ENCODE measurements at regions not wholly inside any gene's neighbourhood (a gene's known extent, or its start where the extent isn't known, plus 50 kb on each side); places are given as distances from the start of the nearest gene placed in this dataset.

DNA sequence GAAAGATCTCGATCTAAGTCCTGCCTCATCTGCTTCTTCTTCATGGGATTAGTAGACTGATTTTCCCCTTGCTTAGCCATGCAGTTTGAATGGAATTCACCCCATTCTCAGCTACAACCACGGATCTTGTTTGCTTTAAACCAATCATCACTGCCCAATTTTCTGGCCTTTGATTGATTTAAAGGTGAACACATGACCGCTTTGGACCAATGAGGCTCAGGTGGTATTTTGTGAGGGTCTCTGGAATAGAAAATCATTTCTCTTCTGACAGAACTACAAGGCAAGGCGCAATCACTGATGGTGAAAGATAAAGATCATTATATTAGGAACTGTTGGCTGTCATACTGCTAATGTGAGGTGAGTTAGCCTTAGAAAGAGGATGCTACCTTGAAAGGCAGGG is 213.0 kb upstream of the PLEKHG7 start:
- no peak for DNase-seq

GRCh38 chr12:92488735-92489134 is 214.1 kb upstream of the PLEKHG7 start:
- DNase-seq, result no peak

DNA sequence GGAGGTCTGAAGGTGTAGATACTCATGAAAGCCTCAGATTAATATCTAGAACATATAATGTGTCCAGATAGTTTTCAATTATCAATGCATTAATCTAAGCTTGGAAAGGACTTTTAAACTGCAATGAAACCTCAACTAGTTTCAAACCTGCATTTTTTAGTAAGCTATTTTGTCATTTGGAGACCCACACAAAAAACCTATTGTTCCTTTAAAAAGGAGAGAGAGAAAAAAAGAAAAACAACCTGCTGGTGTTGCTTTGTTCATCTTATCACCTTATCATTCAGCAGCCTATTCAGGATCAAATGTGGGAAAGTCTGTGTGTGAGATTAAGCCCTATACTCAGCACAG is 215.7 kb upstream of the PLEKHG7 start:
- no peak for DNase-seq

- no peak for DNase-seq
These were observed 216.2 kb upstream of the PLEKHG7 start for GRCh38 chr12:92486443-92487137.

DNA sequence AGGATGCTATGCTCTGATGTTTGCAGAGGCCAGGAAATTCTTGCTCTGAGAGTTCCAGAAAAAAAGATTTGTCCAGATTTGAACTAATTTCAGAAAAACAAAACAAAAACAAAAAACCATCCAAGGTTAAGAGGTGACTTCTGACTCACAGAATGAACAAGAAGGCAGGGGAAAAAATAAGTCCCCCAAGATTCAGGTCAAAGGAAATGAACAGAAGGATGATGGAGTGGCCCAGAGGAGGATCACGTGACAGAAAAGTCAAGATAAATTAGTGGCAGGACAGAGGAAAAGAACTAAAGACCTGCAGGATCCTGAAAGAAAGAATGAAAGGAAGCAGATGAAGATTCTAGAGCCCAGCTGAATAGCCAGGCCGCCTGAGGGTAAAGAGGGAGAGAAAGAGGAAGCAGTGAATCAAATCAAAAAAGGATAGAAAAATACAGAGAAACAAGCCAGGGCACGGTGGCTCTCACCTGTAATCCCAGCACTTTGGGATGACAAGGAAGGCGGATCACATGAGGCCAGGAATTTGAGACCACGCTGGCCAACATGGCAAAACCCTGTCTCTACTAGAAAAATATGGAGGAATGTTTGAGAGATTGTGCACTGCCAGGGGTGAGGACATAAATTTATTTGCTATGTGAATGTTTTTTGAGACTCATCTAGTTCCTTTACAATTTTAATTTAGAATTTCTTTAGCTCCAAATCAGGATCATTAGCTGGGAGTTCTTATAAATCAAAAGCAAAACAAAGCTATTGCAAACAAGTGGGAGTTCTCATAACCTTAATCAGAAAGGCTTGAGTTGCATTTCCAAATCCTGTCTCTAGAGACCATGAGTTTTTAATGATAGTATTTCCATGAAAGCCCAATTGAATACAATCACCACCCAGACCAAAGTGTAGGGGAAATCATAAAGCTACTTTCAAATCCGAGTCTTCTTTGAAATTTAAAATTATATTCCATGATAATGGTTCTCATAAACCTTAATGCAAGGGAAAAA is 217.1 kb upstream of the PLEKHG7 start:
- DNase-seq, result no peak

- DNase-seq, result no peak
These were observed 220.2 kb upstream of the PLEKHG7 start for GRCh38 chr12:92482599-92482998.

- DNase-seq, result no peak
These were observed 221.7 kb upstream of the PLEKHG7 start for GRCh38 chr12:92481066-92481465.

DNA sequence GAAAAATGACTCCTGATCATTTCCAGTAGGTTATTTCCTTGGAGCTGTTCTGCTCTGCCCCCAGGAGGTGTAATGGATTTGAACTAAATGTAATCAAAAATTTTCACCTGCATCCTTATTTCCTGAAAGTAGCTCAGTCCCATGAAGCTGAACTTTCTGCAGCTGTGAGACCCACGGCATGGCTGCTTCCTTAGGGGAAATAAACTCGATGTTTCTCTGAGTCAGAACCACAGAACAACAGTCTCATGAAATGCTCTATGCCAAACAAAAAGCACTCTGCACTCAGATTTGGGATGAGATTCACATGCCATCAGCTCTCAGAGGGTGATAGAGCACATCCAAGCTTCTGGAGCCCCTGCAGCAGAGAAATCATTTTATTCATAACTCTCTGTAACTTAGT is 224.1 kb upstream of the PLEKHG7 start:
- no peak for DNase-seq

- DNase-seq, result no peak
These were observed 225.9 kb upstream of the PLEKHG7 start for GRCh38 chr12:92476844-92477243.

DNA sequence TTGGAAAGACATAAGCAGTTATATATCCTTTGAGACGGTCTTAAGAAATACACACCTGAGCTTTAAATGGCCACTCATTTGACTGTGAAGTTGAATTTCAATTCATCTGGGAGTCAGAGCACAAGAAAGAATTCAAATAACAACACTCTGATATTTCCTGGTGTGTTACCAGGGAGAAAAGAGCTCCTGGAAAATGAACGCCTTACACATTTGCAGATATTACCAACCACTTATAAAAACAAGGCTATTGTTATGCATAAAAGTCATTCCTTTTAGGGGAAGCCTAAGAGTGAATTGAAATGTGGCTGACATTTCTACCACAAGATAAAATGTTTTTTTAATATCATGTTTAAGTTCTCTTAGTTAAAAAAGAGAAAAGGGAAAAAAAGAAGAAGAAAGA is 229.2 kb upstream of the PLEKHG7 start:
- DNase-seq, result no peak

DNA sequence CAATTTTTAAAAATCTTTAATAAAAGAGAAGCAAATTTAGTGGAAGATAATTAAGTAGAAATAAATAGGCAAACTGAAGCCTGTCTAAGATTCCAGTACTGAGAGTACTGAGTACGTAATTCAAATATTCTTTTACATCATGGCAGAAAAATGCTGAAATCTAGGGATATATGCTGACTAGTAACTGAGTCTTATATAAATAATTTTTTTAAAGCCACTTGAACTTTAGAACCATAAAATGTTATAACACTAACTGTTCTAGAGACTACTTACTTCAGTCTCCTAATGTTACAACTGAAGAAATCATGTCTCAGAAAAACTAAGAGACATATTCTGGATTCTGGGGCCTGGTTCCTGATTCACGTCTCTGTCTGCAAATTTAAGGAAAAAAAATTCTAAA is 230.6 kb upstream of the PLEKHG7 start:
- DNase-seq, result no peak

GRCh38 chr12:92471551-92471950 is 231.2 kb upstream of the PLEKHG7 start:
- no peak for DNase-seq

DNA sequence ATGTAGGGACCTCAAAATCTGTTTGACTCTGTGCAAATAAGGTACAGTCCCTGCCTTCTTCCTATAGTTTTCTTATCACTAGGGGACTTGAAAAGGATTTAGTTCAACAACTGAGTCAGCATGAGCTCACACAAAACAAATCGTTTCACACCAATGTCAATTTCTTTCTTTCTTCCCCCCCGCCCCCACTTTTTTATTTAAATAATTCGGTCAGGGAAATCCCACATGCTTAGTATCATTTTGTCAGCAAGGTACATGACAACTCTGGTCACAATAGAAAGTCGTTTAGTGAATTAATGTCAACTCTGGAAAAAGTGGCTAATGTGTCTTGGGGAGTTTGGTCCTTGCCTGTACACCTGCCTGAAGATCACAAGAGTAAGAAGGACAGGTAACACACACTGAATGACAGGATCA is 232.2 kb upstream of the PLEKHG7 start:
- DNase-seq, result no peak

DNA sequence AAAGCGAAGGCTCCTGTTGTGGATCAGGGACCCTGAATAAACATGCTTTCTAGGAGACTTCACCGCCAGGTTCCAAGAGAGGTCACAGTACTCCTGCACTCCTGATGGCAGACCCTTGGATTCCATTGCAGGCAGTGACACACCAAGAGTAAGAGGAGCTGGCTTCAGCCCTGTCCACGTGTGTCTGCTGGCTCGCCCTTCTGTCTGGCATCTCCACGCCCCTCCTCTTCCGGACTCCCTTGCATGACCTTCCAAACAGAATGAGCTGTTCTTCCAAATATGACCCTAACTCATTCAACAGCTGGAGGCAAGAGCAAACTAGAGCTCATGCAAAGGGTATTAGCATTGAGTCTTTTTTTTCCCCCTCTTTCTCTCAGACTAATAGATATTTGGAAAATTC is 233.0 kb upstream of the PLEKHG7 start:
- no peak for DNase-seq

DNA sequence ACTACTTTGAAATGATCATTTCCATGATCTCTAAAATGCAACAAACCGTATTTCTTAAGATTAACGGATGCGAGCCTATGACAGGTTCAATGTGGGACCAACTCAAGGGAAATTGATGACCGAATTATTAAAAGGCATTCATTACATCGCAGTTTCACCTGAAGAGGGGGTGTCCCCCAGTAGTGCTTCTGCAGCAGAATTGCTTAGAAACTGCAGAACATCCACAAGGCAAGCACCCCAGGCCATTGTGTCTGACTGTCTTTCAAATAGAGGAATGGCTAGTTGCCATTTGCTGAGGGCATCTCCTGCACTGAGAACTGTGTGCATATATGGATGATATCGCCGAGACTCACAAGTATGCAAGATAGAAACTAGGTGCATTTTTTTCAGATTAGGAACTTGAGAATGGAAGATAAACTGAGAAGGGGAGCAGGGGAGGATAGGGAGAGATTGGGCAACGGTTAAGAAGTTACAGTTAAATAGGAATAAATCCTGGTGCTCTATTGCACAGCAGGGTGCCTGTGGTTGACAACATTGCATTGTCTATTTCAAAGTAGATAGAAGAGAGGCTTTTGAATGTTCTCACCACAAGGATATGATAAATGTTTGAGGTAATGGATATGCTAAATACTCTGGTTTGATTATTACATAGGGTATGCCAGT is 234.3 kb upstream of the PLEKHG7 start:
- DNase-seq, result no peak

DNA sequence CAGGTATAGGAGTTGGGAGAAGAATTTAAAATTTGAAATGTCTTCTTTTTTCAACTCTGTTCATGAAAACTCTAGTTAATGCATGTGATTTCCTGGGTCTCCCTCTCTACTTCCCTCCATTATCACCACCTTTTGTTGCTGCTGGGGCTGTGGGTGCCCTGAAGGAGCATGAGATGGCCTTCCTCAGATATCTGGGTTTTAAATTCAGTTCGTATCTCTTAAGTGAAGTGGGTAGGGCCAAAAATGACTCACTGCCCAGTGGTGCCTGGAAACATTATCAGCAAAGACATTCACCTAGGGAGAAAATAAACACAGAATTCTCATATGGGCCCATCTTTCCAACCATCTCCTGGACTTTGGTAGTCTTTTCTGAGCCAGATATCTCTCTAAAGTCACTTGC is 234.9 kb upstream of the PLEKHG7 start:
- no peak for DNase-seq

DNA sequence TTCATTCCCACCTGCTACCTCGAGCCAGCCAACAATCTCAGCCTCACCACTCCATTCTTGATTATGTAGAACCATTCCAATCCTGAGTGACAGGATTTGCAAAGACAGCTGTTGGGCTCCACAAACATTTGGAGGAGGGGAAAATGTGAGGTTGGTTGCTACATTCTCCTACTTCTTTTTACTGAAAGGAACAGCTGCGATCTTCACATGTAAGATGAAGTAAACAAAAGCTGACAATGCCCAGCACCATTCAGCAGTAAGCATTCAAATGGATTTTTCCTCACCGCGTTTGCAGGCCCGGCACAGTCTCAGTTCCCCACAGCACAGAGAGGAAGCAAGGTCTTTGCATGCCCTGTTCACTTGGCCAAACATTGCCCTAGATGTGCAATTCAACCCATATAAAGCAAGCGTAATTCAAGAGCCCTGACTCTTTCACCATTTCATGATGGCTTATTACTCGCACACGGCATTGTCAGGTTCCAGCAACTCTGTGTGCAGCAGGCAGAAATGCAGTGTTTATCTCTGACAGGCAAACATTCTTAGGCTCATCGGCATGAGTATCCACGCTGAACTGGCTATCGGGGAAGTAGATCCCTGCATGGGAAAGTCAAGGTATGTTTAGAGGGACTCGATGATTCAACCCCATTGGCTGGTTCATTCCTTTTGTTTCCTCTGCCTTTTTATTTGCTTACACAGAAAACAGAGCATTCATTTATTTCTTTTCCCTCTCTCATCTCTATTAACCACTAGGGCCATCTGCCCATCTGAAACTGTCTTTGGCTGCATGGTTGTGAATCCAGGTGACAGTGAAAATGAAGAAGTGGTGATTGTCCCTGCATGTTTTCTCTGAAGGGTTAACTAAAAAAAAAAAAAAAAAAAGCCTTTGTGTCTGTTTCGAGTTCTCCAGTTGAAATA is 236.1 kb upstream of the PLEKHG7 start:
- peak; percentile 68 for DNase-seq

DNA sequence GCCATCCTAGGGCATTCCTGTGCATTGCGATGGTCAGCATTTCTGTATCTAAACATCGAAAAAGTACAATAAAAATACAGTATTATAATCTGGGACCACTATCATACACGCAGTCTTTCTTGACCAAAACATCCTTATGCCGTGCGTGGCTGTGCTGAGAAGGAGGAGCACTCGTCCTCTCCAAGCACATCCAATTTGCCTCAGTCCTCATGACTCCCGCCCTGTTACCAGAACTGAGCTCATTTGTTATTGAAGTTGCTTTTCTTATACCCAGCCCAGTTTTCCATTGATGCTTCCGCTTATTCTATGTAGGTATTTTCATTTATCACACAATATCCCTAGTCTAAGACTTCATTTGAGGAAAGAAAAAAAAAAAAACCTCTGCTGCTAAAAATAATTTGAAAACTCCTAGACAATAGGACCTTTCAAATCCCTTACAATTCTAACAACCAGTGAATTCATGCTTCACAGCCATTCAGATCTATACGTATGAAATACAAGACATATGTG is 236.9 kb upstream of the PLEKHG7 start:
- no peak for DNase-seq

DNA sequence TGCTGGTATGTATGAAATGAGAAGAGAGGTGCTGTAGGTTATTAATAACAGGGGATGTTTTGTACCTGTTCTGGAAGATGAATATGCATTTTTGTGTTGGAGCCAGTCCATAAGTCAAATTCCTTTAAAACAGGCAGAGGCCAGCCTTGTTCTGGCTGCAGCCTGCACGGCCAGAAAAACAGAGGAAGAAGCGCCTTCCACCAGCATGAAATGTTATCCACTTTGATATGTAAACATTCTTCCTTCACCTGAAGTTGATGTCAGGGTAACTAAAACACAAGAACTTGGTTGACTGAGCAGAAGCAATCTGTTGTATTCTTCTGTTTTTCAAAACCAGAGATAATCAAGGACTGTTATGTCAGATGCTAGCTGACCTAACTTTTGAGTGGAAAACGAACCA is 237.9 kb upstream of the PLEKHG7 start:
- no peak for DNase-seq

DNA sequence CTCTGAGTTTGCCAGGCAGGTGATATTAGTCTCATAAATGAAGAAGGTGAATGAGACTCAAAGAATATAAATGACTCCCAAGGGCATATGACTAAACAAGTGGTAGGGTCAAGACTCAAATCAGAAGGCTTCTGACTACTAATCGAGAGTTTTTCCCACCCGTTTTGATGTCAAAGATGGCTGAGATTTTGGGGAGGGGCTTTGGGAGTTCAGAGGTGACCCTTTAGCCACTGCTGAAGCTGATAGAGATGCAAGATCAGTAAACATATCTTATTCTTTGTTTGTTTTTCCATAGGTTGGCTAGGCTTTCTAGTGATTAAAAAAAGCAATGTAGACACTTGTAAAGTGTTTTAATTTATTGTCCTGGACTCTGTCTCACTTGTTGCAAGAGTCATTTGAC is 239.6 kb upstream of the PLEKHG7 start:
- DNase-seq, result no peak

- no peak for DNase-seq
These were observed 240.3 kb upstream of the PLEKHG7 start for GRCh38 chr12:92462527-92462926.

DNA sequence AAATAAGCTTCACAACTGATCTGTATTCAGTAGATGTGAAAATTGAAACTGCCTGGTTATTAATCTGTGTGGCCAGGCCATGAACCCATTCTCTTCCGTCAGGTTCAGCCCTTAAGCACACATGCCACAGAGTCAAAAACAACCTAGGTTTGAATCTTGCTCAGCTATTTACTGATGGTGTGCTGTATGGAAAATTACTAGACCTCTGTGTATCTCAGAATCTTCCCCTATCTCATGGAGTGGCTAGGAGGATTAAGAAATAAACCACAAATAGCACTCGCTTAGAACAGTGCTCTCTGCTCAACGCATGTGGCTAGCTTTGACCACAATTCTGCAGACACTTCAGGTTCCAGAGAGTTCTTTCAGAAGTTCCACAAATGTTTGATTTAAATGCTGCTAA is 240.7 kb upstream of the PLEKHG7 start:
- DNase-seq, result no peak

DNA sequence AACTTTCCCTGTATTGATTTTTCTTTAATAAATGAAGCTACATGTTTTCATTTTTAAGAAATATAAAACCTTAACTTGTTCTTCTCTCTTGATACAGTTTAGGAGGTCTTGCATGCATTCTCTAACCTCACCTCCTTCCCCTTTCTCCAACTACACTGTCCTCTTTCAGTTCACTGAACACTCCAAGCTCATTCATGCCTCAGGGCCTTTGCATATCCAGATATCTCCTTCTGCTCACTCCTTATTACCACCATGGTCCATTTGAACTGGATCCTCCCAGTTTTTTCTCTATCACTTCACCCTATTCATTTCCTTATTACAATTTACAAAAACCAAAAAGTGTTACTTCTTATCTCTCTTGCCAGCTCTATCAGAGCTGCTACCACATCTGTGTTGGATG is 242.9 kb upstream of the PLEKHG7 start:
- DNase-seq, result no peak
